A549 (cell line): ENCODE measurements at regions not wholly inside any gene's neighbourhood (a gene's known extent, or its start where the extent isn't known, plus 50 kb on each side); places are given as distances from the start of the nearest gene placed in this dataset.

Experiments
- CHD2 ChIP-seq: fragments of 150-350 bp; IDR thresholded peaks from 2 replicates; pipeline ENCODE4 v1.6.1; 2014; ENCODE audit warnings: low read length; ENCODE audit not compliant: partially characterized antibody
- CTCF ChIP-seq: fragments of >200 bp; sonication (Bioruptor Twin); formaldehyde crosslinking; IDR thresholded peaks from 3 replicates; pipeline ENCODE4 v1.5.1; 2016
- EP300 ChIP-seq, 2 experiments: fragments of >200 bp; sonication (Bioruptor Twin); formaldehyde crosslinking; IDR thresholded peaks; 2 replicates in 1 of 2; 3 replicates in 1 of 2; pipeline ENCODE4 v1.6.1; 2016 to 2017
- JUN ChIP-seq, 2 experiments: fragments of >200 bp; sonication (Bioruptor Twin); formaldehyde crosslinking; IDR thresholded peaks; 2 replicates in 1 of 2; 3 replicates in 1 of 2; pipeline ENCODE4 v1.6.1; 2016 to 2017
- JUNB ChIP-seq: fragments of >200 bp; sonication (Bioruptor Twin); formaldehyde crosslinking; IDR thresholded peaks from 2 replicates; pipeline ENCODE4 v1.6.1; 2016
- POLR2A ChIP-seq: IDR thresholded peaks from 2 replicates; pipeline ENCODE4 v1.6.1; 2012; ENCODE audit warnings: mild to moderate bottlenecking, low read length
- POLR2AphosphoS2 ChIP-seq: conservative IDR thresholded peaks from 2 replicates; pipeline ENCODE4 v1.6.1; 2012; ENCODE audit warnings: low read length, improper control_type of control experiment, inconsistent platforms
- RCOR1 ChIP-seq: fragments of 150-350 bp; IDR thresholded peaks from 2 replicates; pipeline ENCODE4 v1.6.1; 2014; ENCODE audit warnings: antibody characterized with exemption, low read length, low read depth
- REST ChIP-seq: fragments of 200-600 bp; sonication (generic); IDR thresholded peaks from 2 replicates; pipeline ENCODE4 v1.6.1; 2016; ENCODE audit warnings: antibody characterized with exemption, mild to moderate bottlenecking, moderate library complexity
- SMC3 ChIP-seq: fragments of >200 bp; sonication (Bioruptor Twin); formaldehyde crosslinking; IDR thresholded peaks from 3 replicates; pipeline ENCODE4 v1.6.1; 2018; ENCODE audit warnings: inconsistent platforms
- ZNF302 ChIP-seq: fragments of 250-450 bp; sonication (Bioruptor Pico); IDR thresholded peaks from 2 replicates; pipeline ENCODE4 v1.9.0; 2021; ENCODE audit warnings: inconsistent platforms, mild to moderate bottlenecking, moderate library complexity

GRCh38 chr6:51007237-51007636 lies 188.6 kb downstream of the TFAP2B start:
- TF ChIP-seq CTCF (no peak), POLR2AphosphoS2 (no peak), EP300 (IDR thresholded peaks at IDR 0.05) (no peak), RCOR1 (no peak), JUN (IDR thresholded peaks at IDR 0.05) (no peak), CHD2 (no peak), JUNB (no peak), SMC3 (no peak), ZNF302 (no peak), REST (no peak), POLR2A (no peak)
